RWPE2 (cell line): ENCODE measurements at regions not wholly inside any gene's neighbourhood (a gene's known extent, or its start where the extent isn't known, plus 50 kb on each side); places are given as distances from the start of the nearest gene placed in this dataset.
"Not testable (repeated sequence)": the region's sequence is repeated elsewhere in the genome, so short reads cannot be mapped to it uniquely, and the experiment has no call there.

Source experiments
- ATAC-seq: fragments of 200-7000 bp; cut with Tn5 transposase; 3 replicates; pipeline ENCODE4 v1.9.1; 2021; ENCODE audit warnings: low read depth
- DNase-seq: peaks from one replicate; pipeline ENCODE4 v3.0.0-alpha.2; 2020; ENCODE audit warnings: low spot score
- H3K27ac ChIP-seq: fragments of 450-650 bp; 2 replicates; pipeline ENCODE4 v1.5.1; 2017; ENCODE audit warnings: mild to moderate bottlenecking; ENCODE audit not compliant: poor library complexity, severe bottlenecking
- H3K27me3 ChIP-seq: fragments of 250-450 bp; sonication (Bioruptor Pico); 2 replicates; pipeline ENCODE4 v1.5.1; 2021; ENCODE audit warnings: mild to moderate bottlenecking, moderate library complexity; ENCODE audit not compliant: insufficient read depth, poor library complexity, severe bottlenecking
- H3K36me3 ChIP-seq: fragments of 250-450 bp; sonication (Bioruptor Pico); 2 replicates; pipeline ENCODE4 v1.5.1; 2020; ENCODE audit warnings: low read depth, mild to moderate bottlenecking, moderate library complexity
- H3K4me1 ChIP-seq: fragments of 250-450 bp; sonication (Bioruptor Pico); 2 replicates; pipeline ENCODE4 v1.5.1; 2021; ENCODE audit warnings: mild to moderate bottlenecking, moderate library complexity; ENCODE audit not compliant: insufficient read depth, poor library complexity, severe bottlenecking
- H3K4me3 ChIP-seq: fragments of 250-450 bp; sonication (Bioruptor Pico); 2 replicates; pipeline ENCODE4 v1.5.1; 2021; ENCODE audit warnings: mild to moderate bottlenecking, moderate library complexity; ENCODE audit not compliant: severe bottlenecking
- H3K9me3 ChIP-seq: fragments of 250-450 bp; sonication (Bioruptor Pico); 2 replicates; pipeline ENCODE4 v1.5.1; 2021; ENCODE audit warnings: mild to moderate bottlenecking, moderate library complexity; ENCODE audit not compliant: severe bottlenecking
- CTCF ChIP-seq: fragments of 450-650 bp; IDR thresholded peaks from one replicate; pipeline ENCODE4 v1.5.1; 2017; ENCODE audit warnings: mild to moderate bottlenecking, moderate library complexity; ENCODE audit not compliant: poor library complexity, severe bottlenecking

GRCh38 chr2:198622986-198623730 is 818.8 kb downstream of the PLCL1 start:
- H3K36me3 ChIP-seq, result no peaks in the 10 kb centered on the region
- ATAC-seq (no peak), DNase-seq (no peak)
- no peak overlapping the region for H3K27ac ChIP-seq
- TF ChIP-seq CTCF, result no peak
- no peaks in the 10 kb centered on the region for H3K4me1 ChIP-seq
- no peak overlapping the region for H3K4me3 ChIP-seq
- no peaks in the 10 kb centered on the region for H3K9me3 ChIP-seq
- H3K27me3 ChIP-seq, result no peaks in the 10 kb centered on the region

- Histone ChIP-seq H3K9me3 (no peaks in the 10 kb centered on the region), H3K27ac (no peak overlapping the region), H3K4me3 (no peak overlapping the region), H3K27me3 (no peaks in the 10 kb centered on the region), H3K36me3 (no peaks in the 10 kb centered on the region), H3K4me1 (peaks cover 4% of the 10 kb centered on the region)
- no peak for TF ChIP-seq CTCF
- DNase-seq, result no peak
- ATAC-seq, result no peak
Measured at GRCh38 chr2:198615972-198616371, 811.6 kb downstream of the PLCL1 start.

GRCh38 chr2:198611201-198611600 is 806.8 kb downstream of the PLCL1 start:
- no peaks in the 10 kb centered on the region for H3K9me3 ChIP-seq
- ATAC-seq (no peak), DNase-seq (no peak)
- H3K36me3 ChIP-seq, result no peaks in the 10 kb centered on the region
- no peak overlapping the region for H3K27ac ChIP-seq
- TF ChIP-seq CTCF, result no peak
- H3K4me1 ChIP-seq, result peaks cover 4% of the 10 kb centered on the region
- no peaks in the 10 kb centered on the region for H3K27me3 ChIP-seq
- H3K4me3 ChIP-seq, result no peak overlapping the region

GRCh38 chr2:198604599-198604998 is 800.2 kb downstream of the PLCL1 start:
- H3K4me1 ChIP-seq, result no peaks in the 10 kb centered on the region
- no peak for TF ChIP-seq CTCF
- H3K27me3 ChIP-seq, result no peaks in the 10 kb centered on the region
- H3K9me3 ChIP-seq, result no peaks in the 10 kb centered on the region
- H3K27ac ChIP-seq, result no peak overlapping the region
- no peak overlapping the region for H3K4me3 ChIP-seq
- DNase-seq (no peak), ATAC-seq (no peak)
- no peaks in the 10 kb centered on the region for H3K36me3 ChIP-seq

GRCh38 chr2:198602986-198603385 is 798.6 kb downstream of the PLCL1 start:
- H3K27me3 ChIP-seq, H3K4me1 ChIP-seq, H3K9me3 ChIP-seq, H3K27ac ChIP-seq, H3K4me3 ChIP-seq, H3K36me3 ChIP-seq, ATAC-seq, DNase-seq: not testable (repeated sequence)
